ENCODE measurements at regions not wholly inside any gene's neighbourhood (a gene's known extent, or its start where the extent isn't known, plus 50 kb on each side); places are given as distances from the start of the nearest gene placed in this dataset.
"Not testable (repeated sequence)": the region's sequence is repeated elsewhere in the genome, so short reads cannot be mapped to it uniquely, and the experiment has no call there.

DNA sequence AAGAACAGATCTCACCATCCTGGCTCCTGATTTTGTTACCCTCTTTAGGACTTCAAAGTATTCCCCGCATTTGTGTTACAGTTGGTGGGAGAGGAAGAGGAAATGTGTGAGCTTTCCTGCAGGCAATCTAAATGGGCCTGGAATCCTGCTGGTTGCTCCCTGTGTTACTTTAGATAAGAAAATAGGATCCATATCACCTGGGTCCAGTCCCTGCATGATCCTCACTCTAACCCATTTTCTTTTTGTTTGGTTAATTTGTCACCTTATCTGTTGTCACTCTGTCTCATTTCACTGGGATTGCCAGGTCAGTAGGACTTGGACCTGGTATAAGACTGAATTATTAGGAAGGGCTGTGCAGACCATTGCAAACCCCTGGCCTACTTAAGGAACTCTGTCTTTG is 175.9 kb upstream of the GJE1 start:
- TF ChIP-seq ZNF274 (IDR thresholded peaks at IDR 0.05; ENCODE audit: low read depth, low read length) (no peak), YY1 (IDR thresholded peaks at IDR 0.05; ENCODE audit: insufficient read depth, insufficient read length) (no peak), SUZ12 (IDR thresholded peaks at IDR 0.05; ENCODE audit: extremely low read depth, insufficient read depth, insufficient read length) (no peak)
- Histone ChIP-seq H3K9ac (ENCODE audit: insufficient read length, low read depth) (no peak overlapping the region), H3K36me3 (ENCODE audit: insufficient read depth, insufficient read length, low read length) (no peaks in the 10 kb centered on the region), H3K4me1 (ENCODE audit: insufficient read depth, insufficient read length) (no peaks in the 10 kb centered on the region), H3K4me3 (ENCODE audit: insufficient read length, low read depth) (no peak overlapping the region), H3K9me3 (ENCODE audit: insufficient read depth, low read length) (peaks cover 18% of the 10 kb centered on the region; the same call in 1 of the 2 replicates), H3K27me3 (ENCODE audit: insufficient read depth, insufficient read length) (no peaks in the 10 kb centered on the region)
- DNase-seq (ENCODE audit: low read depth, low spot score) = no peak

DNA sequence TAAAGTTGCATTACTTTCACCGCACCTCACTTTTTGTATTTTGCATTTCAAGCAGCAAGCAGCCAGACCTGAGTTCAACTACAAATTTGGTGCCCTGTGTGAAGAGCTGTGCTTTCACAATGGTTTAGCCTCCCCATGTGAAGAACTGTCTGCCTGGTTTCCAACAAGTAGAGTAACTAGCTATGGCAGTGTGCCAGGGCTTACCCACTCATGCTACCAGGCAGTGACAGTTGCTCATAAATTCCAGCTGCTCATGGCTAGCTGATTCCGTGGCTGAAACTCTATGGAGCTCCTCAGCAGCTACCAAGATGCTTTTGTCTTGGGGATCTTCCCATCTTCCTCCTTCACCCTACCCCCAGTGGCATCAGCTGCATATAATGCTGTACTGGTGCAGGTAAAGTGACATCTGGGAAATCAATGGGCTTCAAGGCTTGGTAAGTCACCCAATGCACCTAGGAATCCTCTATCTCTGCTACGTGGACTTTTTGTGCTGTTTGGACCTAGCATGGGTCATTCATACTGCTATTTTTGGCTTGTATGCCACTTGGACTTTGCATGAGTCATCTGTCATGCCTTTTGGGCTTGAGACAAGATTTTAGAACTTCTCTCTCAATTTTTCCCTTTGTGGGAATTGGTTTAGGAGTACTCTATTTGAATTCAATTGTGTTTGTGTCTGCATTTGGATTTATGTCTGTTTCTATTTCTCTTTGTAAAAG is 176.5 kb upstream of the GJE1 start:
- peaks cover 20% of the 10 kb centered on the region; the same call in 1 of the 2 replicates for H3K9me3 ChIP-seq (ENCODE audit: insufficient read depth, low read length)
- no peak for TF ChIP-seq ZNF274 (IDR thresholded peaks at IDR 0.05; ENCODE audit: low read depth, low read length)
- no peak for TF ChIP-seq SUZ12 (IDR thresholded peaks at IDR 0.05; ENCODE audit: extremely low read depth, insufficient read depth, insufficient read length)
- TF ChIP-seq YY1 (IDR thresholded peaks at IDR 0.05; ENCODE audit: insufficient read depth, insufficient read length) = no peak
- no peaks in the 10 kb centered on the region for H3K27me3 ChIP-seq (ENCODE audit: insufficient read depth, insufficient read length)
- H3K9ac ChIP-seq (ENCODE audit: insufficient read length, low read depth) = no peak overlapping the region
- no peak for DNase-seq (ENCODE audit: low read depth, low spot score)
- no peaks in the 10 kb centered on the region for H3K4me1 ChIP-seq (ENCODE audit: insufficient read depth, insufficient read length)
- H3K36me3 ChIP-seq (ENCODE audit: insufficient read depth, insufficient read length, low read length) = no peaks in the 10 kb centered on the region
- no peak overlapping the region for H3K4me3 ChIP-seq (ENCODE audit: insufficient read length, low read depth)

DNA sequence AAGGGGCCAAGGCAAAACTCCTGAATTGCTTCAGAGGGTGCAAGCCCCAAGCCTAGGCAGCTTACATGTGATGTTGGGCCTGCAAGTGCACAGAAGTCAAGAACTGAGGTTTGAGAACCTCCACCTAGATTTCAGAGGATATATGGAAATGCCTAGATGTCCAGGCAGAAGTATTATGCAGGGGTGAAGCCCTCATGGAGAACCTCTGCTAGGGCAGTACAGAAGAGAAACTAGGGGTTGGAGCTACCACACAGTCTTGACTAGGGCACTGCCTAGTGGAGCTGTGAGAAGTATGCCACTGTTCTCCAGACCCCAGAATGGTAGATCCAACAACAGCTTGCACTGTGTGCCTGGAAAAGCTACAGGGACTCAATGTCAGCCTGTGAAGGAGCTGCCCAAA is 179.7 kb upstream of the GJE1 start:
- H3K36me3 ChIP-seq (ENCODE audit: insufficient read depth, insufficient read length, low read length) = no peaks in the 10 kb centered on the region
- H3K4me1 ChIP-seq (ENCODE audit: insufficient read depth, insufficient read length) = no peaks in the 10 kb centered on the region
- no peaks in the 10 kb centered on the region for H3K27me3 ChIP-seq (ENCODE audit: insufficient read depth, insufficient read length)
- peaks cover 20% of the 10 kb centered on the region; the same call in 1 of the 2 replicates for H3K9me3 ChIP-seq (ENCODE audit: insufficient read depth, low read length)
- no peak for DNase-seq (ENCODE audit: low read depth, low spot score)
- no peak overlapping the region for H3K4me3 ChIP-seq (ENCODE audit: insufficient read length, low read depth)
- no peak overlapping the region for H3K9ac ChIP-seq (ENCODE audit: insufficient read length, low read depth)
- no peak for TF ChIP-seq SUZ12 (IDR thresholded peaks at IDR 0.05; ENCODE audit: extremely low read depth, insufficient read depth, insufficient read length)
- no peak for TF ChIP-seq ZNF274 (IDR thresholded peaks at IDR 0.05; ENCODE audit: low read depth, low read length)
- no peak for TF ChIP-seq YY1 (IDR thresholded peaks at IDR 0.05; ENCODE audit: insufficient read depth, insufficient read length)

DNA sequence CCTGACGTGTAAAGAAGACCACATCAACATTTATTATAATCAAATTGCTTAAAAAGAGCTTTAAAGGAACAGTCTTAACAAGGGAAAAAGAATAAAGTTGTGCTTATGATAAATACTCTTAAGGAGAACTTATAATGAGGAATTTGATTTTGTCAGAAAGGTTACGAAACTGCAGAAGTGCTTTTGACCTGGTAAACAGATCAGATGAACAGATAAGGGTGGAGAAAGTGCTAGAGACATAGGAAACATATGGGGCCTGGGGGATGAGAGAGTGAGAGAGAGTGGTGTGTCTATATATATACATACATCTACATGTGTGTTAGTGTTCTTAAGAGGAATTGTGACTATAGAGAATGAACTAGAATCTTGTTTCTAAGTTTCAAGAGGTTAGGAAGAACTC is 186.2 kb upstream of the GJE1 start:
- Histone ChIP-seq H3K36me3 (ENCODE audit: insufficient read depth, insufficient read length, low read length) (no peaks in the 10 kb centered on the region), H3K4me3 (ENCODE audit: insufficient read length, low read depth) (no peak overlapping the region), H3K27me3 (ENCODE audit: insufficient read depth, insufficient read length) (no peaks in the 10 kb centered on the region), H3K4me1 (ENCODE audit: insufficient read depth, insufficient read length) (no peaks in the 10 kb centered on the region), H3K9me3 (ENCODE audit: insufficient read depth, low read length) (no peaks in the 10 kb centered on the region), H3K9ac (ENCODE audit: insufficient read length, low read depth) (no peak overlapping the region)
- DNase-seq (ENCODE audit: low read depth, low spot score) = no peak
- TF ChIP-seq YY1 (IDR thresholded peaks at IDR 0.05; ENCODE audit: insufficient read depth, insufficient read length) (no peak), ZNF274 (IDR thresholded peaks at IDR 0.05; ENCODE audit: low read depth, low read length) (no peak), SUZ12 (IDR thresholded peaks at IDR 0.05; ENCODE audit: extremely low read depth, insufficient read depth, insufficient read length) (no peak)

DNA sequence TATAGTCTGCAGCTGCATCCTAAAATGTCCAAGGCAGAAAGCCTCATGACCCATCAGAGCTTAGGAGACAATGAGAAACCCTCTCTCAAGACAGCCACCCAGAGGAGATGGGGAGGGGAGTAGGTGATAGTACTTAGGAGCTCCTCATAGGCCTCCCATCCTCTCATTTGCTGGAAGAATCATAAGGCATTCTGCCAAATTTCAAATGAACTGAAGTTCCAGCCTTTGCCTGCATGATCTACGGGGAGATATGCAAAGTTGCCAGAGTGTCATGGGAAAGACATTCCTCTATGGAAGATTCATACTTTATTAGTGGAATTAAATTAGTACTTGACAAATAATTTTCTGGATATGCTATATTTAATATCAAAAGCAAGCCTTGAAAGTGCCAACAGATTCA is 194.1 kb upstream of the GJE1 start:
- Histone ChIP-seq H3K27me3 (ENCODE audit: insufficient read depth, insufficient read length) (no peaks in the 10 kb centered on the region), H3K4me1 (ENCODE audit: insufficient read depth, insufficient read length) (no peaks in the 10 kb centered on the region), H3K9me3 (ENCODE audit: insufficient read depth, low read length) (no peaks in the 10 kb centered on the region), H3K36me3 (ENCODE audit: insufficient read depth, insufficient read length, low read length) (no peaks in the 10 kb centered on the region), H3K4me3 (ENCODE audit: insufficient read length, low read depth) (no peak overlapping the region), H3K9ac (ENCODE audit: insufficient read length, low read depth) (no peak overlapping the region)
- DNase-seq (ENCODE audit: low read depth, low spot score) = no peak
- TF ChIP-seq SUZ12 (IDR thresholded peaks at IDR 0.05; ENCODE audit: extremely low read depth, insufficient read depth, insufficient read length) = no peak
- no peak for TF ChIP-seq ZNF274 (IDR thresholded peaks at IDR 0.05; ENCODE audit: low read depth, low read length)
- TF ChIP-seq YY1 (IDR thresholded peaks at IDR 0.05; ENCODE audit: insufficient read depth, insufficient read length) = no peak

DNA sequence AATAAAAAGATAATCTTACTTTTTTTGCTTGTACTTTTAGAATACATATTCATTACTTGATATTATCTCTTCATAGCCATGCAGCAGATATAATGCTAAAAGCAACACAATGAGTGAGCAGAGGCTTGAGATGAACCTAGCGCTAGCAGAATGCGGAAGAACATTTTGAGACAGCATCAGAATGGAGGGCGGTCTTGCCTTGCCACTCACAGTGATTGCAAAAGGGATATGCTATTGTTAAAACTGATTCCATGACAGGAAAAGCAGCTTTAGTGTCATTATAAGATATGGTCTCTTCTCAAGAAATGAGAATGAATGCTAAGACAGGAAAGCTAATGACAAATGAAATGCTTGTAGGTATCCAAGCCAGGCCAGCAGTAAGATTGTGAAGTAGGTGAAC is 200.0 kb upstream of the GJE1 start:
- no peaks in the 10 kb centered on the region for H3K36me3 ChIP-seq (ENCODE audit: insufficient read depth, insufficient read length, low read length)
- no peak overlapping the region for H3K9ac ChIP-seq (ENCODE audit: insufficient read length, low read depth)
- H3K4me3 ChIP-seq (ENCODE audit: insufficient read length, low read depth) = no peak overlapping the region
- no peak for DNase-seq (ENCODE audit: low read depth, low spot score)
- TF ChIP-seq SUZ12 (IDR thresholded peaks at IDR 0.05; ENCODE audit: extremely low read depth, insufficient read depth, insufficient read length) (no peak), YY1 (IDR thresholded peaks at IDR 0.05; ENCODE audit: insufficient read depth, insufficient read length) (no peak), ZNF274 (IDR thresholded peaks at IDR 0.05; ENCODE audit: low read depth, low read length) (no peak)
- H3K27me3 ChIP-seq (ENCODE audit: insufficient read depth, insufficient read length) = no peaks in the 10 kb centered on the region
- H3K4me1 ChIP-seq (ENCODE audit: insufficient read depth, insufficient read length) = no peaks in the 10 kb centered on the region
- H3K9me3 ChIP-seq (ENCODE audit: insufficient read depth, low read length) = no peaks in the 10 kb centered on the region

DNA sequence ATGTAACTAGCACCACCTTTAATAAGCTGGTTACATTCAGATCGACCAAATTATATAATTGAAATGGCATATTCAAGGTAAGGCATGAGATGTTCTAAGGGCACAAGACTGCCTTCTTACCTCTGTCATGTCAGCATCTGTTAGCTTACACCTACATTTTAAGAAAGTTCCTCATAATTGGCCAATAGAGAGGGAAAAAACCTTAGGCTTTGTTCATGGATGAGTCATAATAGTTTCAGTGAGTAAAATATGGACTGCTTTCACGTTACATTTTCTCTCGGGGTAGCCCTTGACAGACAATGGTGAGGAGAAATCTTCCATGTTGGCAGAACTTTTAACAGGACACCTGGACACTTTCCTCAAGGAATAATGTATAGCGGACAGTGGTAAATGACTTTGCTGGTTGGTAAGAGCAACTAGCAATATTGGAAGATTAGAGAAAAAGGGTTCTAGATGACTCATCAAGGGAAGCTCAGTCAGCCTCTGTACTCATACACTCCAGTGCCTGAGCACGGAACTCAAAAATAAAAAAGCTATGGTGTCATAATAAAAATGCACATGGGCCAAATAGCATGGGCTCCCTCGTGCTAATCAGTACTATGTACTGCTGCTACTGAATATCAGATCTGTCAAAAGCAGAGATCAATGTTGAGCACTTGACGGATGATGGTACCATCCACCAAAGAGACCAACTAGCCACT is 206.4 kb upstream of the GJE1 start:
- H3K9ac ChIP-seq (ENCODE audit: insufficient read length, low read depth); H3K4me1 ChIP-seq (ENCODE audit: insufficient read depth, insufficient read length); H3K9me3 ChIP-seq (ENCODE audit: insufficient read depth, low read length); H3K27me3 ChIP-seq (ENCODE audit: insufficient read depth, insufficient read length); DNase-seq (ENCODE audit: low read depth, low spot score); H3K4me3 ChIP-seq (ENCODE audit: insufficient read length, low read depth); H3K36me3 ChIP-seq (ENCODE audit: insufficient read depth, insufficient read length, low read length): not testable (repeated sequence)
